ENCODE measurements at regions not wholly inside any gene's neighbourhood (a gene's known extent, or its start where the extent isn't known, plus 50 kb on each side); places are given as distances from the start of the nearest gene placed in this dataset.
"Not testable (repeated sequence)": the region's sequence is repeated elsewhere in the genome, so short reads cannot be mapped to it uniquely, and the experiment has no call there.

DNA sequence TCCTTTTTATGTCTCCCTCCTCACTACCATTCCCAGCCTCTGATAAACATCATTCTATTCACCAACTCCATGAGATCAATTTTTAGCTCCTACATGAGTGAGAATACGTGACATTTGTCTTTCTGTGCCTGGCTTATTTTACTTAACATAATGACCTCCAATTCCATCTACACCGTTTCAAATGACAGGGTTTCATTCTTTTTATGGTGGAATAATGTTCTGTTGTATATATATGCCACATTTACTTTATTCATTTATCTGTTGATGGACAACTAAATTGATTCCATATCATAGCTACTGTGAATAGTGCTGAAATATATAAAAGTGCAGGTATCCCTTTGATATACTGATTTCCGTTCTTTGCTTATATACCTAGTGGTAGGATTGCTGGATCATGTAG is 503.9 kb downstream of the SMARCA1 start:
- Mint-ChIP-seq H3K4me3 (no peak overlapping the region), H3K36me3 (no peaks in the 10 kb centered on the region), H3K4me1 (no peaks in the 10 kb centered on the region), H3K9me3 (no peaks in the 10 kb centered on the region), H3K27ac (no peak overlapping the region), H3K27me3 (no peaks in the 10 kb centered on the region)
- no peak for DNase-seq
- no peak for ATAC-seq (replicated peaks)

DNA sequence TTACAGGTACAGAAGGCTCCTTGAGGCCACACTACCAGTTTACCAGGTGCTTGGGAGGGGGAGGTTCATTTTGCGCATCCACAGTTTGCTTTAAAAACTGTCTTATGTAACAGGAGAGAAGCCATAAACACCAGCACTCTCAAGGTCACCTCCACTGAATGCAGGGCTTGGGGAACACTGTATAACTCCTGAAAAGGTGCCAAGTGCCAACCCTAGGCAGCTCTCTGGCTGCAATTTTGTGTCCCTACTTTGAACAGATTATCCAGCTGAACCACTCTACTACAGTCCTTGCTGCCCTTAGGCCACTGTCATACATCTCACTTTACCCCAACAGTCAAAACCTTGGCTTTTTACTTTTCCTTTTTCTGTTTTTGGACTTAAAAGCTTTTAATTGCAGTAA is 507.9 kb downstream of the SMARCA1 start:
- Mint-ChIP-seq H3K27ac (no peak overlapping the region), H3K36me3 (no peaks in the 10 kb centered on the region)

GRCh38 chrX:129013574-129013973 is 509.7 kb downstream of the SMARCA1 start:
- Mint-ChIP-seq H3K27me3 (no peaks in the 10 kb centered on the region), H3K36me3 (no peaks in the 10 kb centered on the region), H3K27ac (no peak overlapping the region), H3K4me1 (no peaks in the 10 kb centered on the region), H3K4me3 (no peak overlapping the region), H3K9me3 (no peaks in the 10 kb centered on the region)
- DNase-seq (no peak), ATAC-seq (replicated peaks) (no peak)

More for the DNA sequence above, 507.9 kb downstream of the SMARCA1 start:
- no peak for DNase-seq
- Mint-ChIP-seq H3K4me3 (no peak overlapping the region), H3K4me1 (no peaks in the 10 kb centered on the region), H3K27me3 (no peaks in the 10 kb centered on the region), H3K9me3 (no peaks in the 10 kb centered on the region)
- no peak for ATAC-seq (replicated peaks)

DNA sequence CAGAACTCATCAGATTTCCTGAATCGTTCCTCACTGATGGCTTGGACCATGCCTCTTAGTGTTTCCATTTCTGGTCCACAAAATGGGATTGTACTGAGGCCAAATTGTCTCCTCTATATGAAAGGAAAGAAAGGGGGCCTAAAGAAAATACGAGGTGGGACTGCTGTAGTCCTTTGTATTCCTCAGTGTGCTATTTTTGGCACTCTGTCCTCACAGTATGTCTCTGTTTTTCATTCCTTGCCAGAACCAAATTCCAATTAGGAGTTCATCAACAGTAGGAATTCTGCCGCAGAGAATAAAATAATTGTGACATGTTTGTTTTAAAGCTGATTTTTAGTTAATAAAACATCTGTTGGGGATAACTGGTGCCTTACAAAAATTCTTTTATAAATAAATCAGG is 515.7 kb downstream of the SMARCA1 start:
- H3K4me3 Mint-ChIP-seq: no peak overlapping the region
- H3K27me3 Mint-ChIP-seq: no peaks in the 10 kb centered on the region
- H3K27ac Mint-ChIP-seq: no peak overlapping the region
- H3K36me3 Mint-ChIP-seq: no peaks in the 10 kb centered on the region
- H3K9me3 Mint-ChIP-seq: peaks cover 0 to 9% of the 10 kb centered on the region in 2 donors
- ATAC-seq (replicated peaks) (no peak), DNase-seq (no peak)
- no peaks in the 10 kb centered on the region for H3K4me1 Mint-ChIP-seq

DNA sequence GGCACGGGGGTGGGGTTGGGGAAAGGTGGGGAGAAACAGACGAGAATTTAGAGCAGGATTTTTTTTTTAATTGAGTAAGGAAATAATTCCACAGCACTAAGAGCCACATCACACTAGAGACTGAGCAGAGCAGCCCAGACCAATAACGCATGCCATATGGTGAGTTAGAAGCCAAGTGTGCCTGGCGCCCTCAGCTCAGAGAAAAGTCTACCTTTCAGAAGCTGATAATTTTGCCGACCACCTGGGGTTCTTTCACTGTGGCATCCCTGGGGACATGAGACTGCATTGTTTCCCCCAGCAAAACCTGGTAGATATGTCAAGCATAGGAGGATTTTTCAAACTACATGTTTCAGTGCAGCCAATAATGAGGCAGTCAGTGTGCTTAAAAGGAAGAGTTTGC is 516.8 kb downstream of the SMARCA1 start:
- H3K36me3 Mint-ChIP-seq: no peaks in the 10 kb centered on the region
- H3K27me3 Mint-ChIP-seq: no peaks in the 10 kb centered on the region
- H3K4me1 Mint-ChIP-seq: no peaks in the 10 kb centered on the region
- H3K9me3 Mint-ChIP-seq: peaks cover 0 to 9% of the 10 kb centered on the region in 2 donors
- ATAC-seq (replicated peaks) (no peak), DNase-seq (no peak)
- no peak overlapping the region for H3K4me3 Mint-ChIP-seq
- H3K27ac Mint-ChIP-seq: no peak overlapping the region

- ATAC-seq (replicated peaks): no peak
- no peak overlapping the region for H3K27ac Mint-ChIP-seq
- H3K27me3 Mint-ChIP-seq: no peaks in the 10 kb centered on the region
- no peak for DNase-seq
- H3K4me3 Mint-ChIP-seq: no peak overlapping the region
- peaks cover 3 to 13% of the 10 kb centered on the region in 2 donors for H3K9me3 Mint-ChIP-seq
- no peaks in the 10 kb centered on the region for H3K4me1 Mint-ChIP-seq
- no peaks in the 10 kb centered on the region for H3K36me3 Mint-ChIP-seq
Observed at GRCh38 chrX:129000797-129001196, 522.5 kb downstream of the SMARCA1 start.

DNA sequence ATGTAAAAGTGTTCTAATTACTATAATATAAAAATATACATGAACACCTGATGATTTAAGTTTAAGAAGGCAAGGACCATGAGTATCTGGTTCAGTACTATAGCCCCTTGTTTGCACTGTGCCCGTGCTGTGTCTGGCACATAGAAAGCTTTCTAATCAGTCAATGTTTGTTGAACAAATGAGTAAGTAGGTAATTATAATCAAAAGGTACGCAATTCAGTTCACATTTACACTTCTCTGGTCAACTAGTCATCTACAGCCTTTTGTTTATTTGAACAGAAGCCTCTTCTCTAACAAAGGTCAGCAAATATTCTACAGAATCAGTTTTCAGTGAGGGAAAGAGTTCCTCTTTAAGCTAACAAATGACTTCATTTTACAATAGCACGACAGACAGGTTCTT is 523.3 kb downstream of the SMARCA1 start:
- Mint-ChIP-seq H3K9me3 (peaks cover 6 to 16% of the 10 kb centered on the region in 2 donors), H3K4me1 (no peaks in the 10 kb centered on the region), H3K4me3 (no peak overlapping the region), H3K27me3 (no peaks in the 10 kb centered on the region), H3K36me3 (peaks cover 0 to 3% of the 10 kb centered on the region in 2 donors), H3K27ac (no peak overlapping the region)
- DNase-seq (no peak), ATAC-seq (replicated peaks) (no peak)

- no peak for ATAC-seq (replicated peaks)
- DNase-seq: no peak
- Mint-ChIP-seq H3K27me3 (peaks cover 0 to 8% of the 10 kb centered on the region in 2 donors), H3K4me1 (no peaks in the 10 kb centered on the region), H3K36me3 (peaks cover 0 to 3% of the 10 kb centered on the region in 2 donors), H3K9me3 (peaks cover 10 to 16% of the 10 kb centered on the region in 2 donors), H3K4me3 (no peak overlapping the region), H3K27ac (no peak overlapping the region)
Observed at GRCh38 chrX:128992107-128992971, 531.0 kb downstream of the SMARCA1 start.

GRCh38 chrX:128975745-128976144 is 547.5 kb downstream of the SMARCA1 start:
- peak in 1 of 2 donors; percentile 53 for ATAC-seq (replicated peaks)
- DNase-seq: no peak
- no peaks in the 10 kb centered on the region for H3K9me3 Mint-ChIP-seq

GRCh38 chrX:128973033-128973432 is 550.3 kb downstream of the SMARCA1 start:
- Mint-ChIP-seq H3K4me1 (no peaks in the 10 kb centered on the region), H3K27me3 (peaks cover 0 to 3% of the 10 kb centered on the region in 2 donors), H3K4me3 (no peak overlapping the region), H3K27ac (no peak overlapping the region), H3K9me3 (no peaks in the 10 kb centered on the region), H3K36me3 (no peaks in the 10 kb centered on the region)
- ATAC-seq (replicated peaks) (peak in 1 of 2 donors; percentile 45), DNase-seq (no peak)

More at GRCh38 chrX:128975745-128976144, 547.5 kb downstream of the SMARCA1 start:
- no peaks in the 10 kb centered on the region for H3K4me1 Mint-ChIP-seq
- no peak overlapping the region for H3K27ac Mint-ChIP-seq
- H3K36me3 Mint-ChIP-seq: no peaks in the 10 kb centered on the region
- no peak overlapping the region for H3K4me3 Mint-ChIP-seq
- no peaks in the 10 kb centered on the region for H3K27me3 Mint-ChIP-seq

DNA sequence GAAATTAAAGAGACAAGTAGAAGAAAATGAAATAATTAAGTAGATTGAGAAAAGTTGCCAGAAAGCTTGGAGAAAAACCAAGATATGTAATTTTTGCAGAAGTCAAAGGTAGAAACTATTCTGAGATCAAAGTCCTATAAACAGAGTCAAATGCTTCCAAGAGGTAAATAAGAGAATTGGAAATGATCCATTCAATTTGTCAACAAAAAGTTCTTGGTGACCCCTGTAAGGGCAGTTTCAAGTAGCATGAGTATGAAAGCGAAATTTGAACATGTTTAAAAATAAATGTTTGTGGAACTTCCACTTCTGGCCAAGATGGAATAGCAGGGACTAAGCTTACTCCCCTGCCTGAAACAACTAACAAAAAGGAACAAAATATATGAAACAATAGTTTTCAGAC is 562.0 kb downstream of the SMARCA1 start:
- H3K27me3 Mint-ChIP-seq: no peaks in the 10 kb centered on the region
- no peaks in the 10 kb centered on the region for H3K4me1 Mint-ChIP-seq
- no peaks in the 10 kb centered on the region for H3K9me3 Mint-ChIP-seq
- no peaks in the 10 kb centered on the region for H3K36me3 Mint-ChIP-seq
- DNase-seq (no peak), ATAC-seq (replicated peaks) (no peak)
- H3K4me3 Mint-ChIP-seq: no peak overlapping the region
- H3K27ac Mint-ChIP-seq: no peak overlapping the region

DNA sequence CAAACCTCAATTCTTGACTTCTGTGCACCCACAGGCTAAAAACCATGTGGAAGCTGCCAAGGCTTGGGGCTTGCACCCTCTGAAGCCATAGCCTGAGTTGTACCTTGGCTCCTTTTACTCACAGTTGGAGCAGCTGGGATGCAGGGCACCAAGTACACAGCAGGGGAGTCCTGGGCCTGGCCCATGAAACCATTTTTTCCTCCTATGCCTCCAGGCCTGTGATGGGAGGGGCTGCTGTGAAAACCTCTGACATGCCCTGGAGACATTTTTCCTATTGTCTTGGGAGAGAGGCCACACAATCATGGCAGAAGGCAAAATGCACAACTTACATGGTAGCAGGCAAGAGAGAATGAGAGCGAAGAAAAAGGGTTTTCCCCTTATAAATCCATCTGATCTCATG is 568.6 kb downstream of the SMARCA1 start:
- DNase-seq; H3K36me3 Mint-ChIP-seq; H3K4me3 Mint-ChIP-seq; H3K4me1 Mint-ChIP-seq; ATAC-seq (replicated peaks); H3K27ac Mint-ChIP-seq; H3K27me3 Mint-ChIP-seq; H3K9me3 Mint-ChIP-seq: not testable (repeated sequence)

- Mint-ChIP-seq H3K4me1 (no peaks in the 10 kb centered on the region), H3K27me3 (no peaks in the 10 kb centered on the region), H3K4me3 (no peak overlapping the region), H3K9me3 (peaks cover 10 to 12% of the 10 kb centered on the region in 2 donors), H3K27ac (no peak overlapping the region), H3K36me3 (no peaks in the 10 kb centered on the region)
- ATAC-seq (replicated peaks) (no peak), DNase-seq (no peak)
Observed at GRCh38 chrX:128931071-128931470, 592.2 kb downstream of the SMARCA1 start.

DNA sequence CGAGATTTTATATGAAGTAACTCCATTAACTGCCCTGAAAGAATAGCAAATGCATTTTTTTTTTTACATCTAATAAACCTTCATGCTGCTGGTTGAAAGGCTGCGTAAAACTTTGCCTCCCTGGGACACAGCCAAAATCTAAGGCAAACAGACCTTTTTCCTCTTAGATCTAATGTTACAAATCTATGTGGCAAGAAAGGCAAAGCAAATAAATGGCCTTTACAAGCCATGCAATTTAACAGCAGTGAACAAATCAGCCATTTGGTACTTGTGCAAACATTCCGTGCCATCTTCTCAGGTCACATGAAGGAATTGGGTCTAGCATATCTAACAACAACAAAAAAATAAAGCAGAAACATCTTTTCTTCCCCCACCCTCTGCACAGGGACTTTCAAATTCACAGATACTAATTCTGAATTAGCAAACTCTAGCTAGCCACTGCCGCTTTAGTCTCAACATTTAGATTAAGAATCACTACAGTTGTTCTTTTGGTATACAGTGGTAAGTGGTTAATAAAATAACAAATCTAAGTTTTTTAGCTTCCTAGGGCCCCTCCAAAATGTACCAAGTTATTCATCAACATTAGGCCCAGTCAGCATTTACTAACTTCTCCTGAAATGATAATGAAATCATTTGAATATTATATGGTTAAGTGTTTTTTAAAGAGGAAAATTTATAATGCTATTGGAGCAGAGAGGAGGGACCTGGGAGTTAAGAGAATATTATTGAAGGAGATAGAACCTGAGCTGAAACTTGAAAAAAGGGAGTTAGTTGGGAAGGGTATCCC is 593.8 kb downstream of the SMARCA1 start:
- Mint-ChIP-seq H3K4me3 (no peak overlapping the region), H3K27ac (no peak overlapping the region), H3K9me3 (peaks cover 11 to 12% of the 10 kb centered on the region in 2 donors), H3K36me3 (no peaks in the 10 kb centered on the region), H3K27me3 (no peaks in the 10 kb centered on the region), H3K4me1 (no peaks in the 10 kb centered on the region)
- ATAC-seq (replicated peaks) (no peak), DNase-seq (no peak)

DNA sequence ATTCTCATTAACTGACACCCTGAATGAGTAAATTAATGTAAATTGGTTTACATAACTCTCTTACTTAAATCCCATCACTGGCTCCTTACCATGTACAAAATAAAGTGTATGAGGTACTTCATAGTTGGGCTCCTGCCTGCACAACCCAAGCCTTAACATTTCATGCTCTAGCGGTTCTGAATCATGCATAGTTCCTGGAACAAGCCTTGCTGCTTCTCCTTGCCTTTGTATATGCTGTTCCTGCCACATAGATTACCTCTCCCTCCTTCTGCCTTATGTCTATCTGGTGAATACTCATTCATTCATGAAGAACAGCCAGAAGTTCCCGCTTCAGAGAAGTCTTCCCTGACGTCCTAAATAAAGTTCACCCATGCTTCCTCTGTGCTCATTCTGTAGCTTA is 594.7 kb downstream of the SMARCA1 start:
- Mint-ChIP-seq H3K4me1 (no peaks in the 10 kb centered on the region), H3K9me3 (peaks cover 11 to 12% of the 10 kb centered on the region in 2 donors), H3K36me3 (no peaks in the 10 kb centered on the region), H3K27ac (no peak overlapping the region), H3K27me3 (no peaks in the 10 kb centered on the region), H3K4me3 (no peak overlapping the region)
- DNase-seq (no peak), ATAC-seq (replicated peaks) (no peak)
